Smooth muscle cell (in vitro differentiated cells): ENCODE measurements at regions not wholly inside any gene's neighbourhood (a gene's known extent, or its start where the extent isn't known, plus 50 kb on each side); places are given as distances from the start of the nearest gene placed in this dataset.

Source experiments
- DNase-seq: peaks from one replicate; lab custom pipeline; 2025; ENCODE audit not compliant: unreplicated experiment; lab: John Stamatoyannopoulos, UW
- H2AFZ ChIP-seq: fragments of 200-600 bp; sonication (generic); 2 replicates; pipeline ENCODE4 v1.6.0; 2016; ENCODE audit warnings: antibody characterized with exemption, low read depth, mild to moderate bottlenecking
- H3F3A ChIP-seq: fragments of 200-600 bp; sonication (generic); 2 replicates; pipeline ENCODE4 v1.6.0; 2017; ENCODE audit warnings: antibody characterized with exemption, low read depth
- H3K27ac ChIP-seq: fragments of 200-600 bp; sonication (generic); 2 replicates; pipeline ENCODE4 v1.5.1; 2016; ENCODE audit warnings: low read depth, mild to moderate bottlenecking
- H3K27me3 ChIP-seq: fragments of 200-600 bp; sonication (generic); 2 replicates; pipeline ENCODE4 v1.6.1; 2016; ENCODE audit warnings: low read depth, mild to moderate bottlenecking
- H3K36me3 ChIP-seq: fragments of 200-600 bp; sonication (generic); 2 replicates; pipeline ENCODE4 v1.5.1; 2016; ENCODE audit warnings: low read depth
- H3K4me1 ChIP-seq: fragments of 200-600 bp; sonication (generic); 2 replicates; pipeline ENCODE4 v1.5.1; 2016; ENCODE audit warnings: low read depth
- H3K4me2 ChIP-seq: fragments of 200-600 bp; sonication (generic); 2 replicates; pipeline ENCODE4 v1.6.0; 2016; ENCODE audit warnings: mild to moderate bottlenecking
- H3K4me3 ChIP-seq: fragments of 200-600 bp; sonication (generic); 2 replicates; pipeline ENCODE4 v1.5.1; 2016; ENCODE audit warnings: mild to moderate bottlenecking
- H3K79me2 ChIP-seq: fragments of 200-600 bp; sonication (generic); 2 replicates; pipeline ENCODE4 v1.6.0; 2016; ENCODE audit warnings: low read depth, mild to moderate bottlenecking
- H3K9ac ChIP-seq: fragments of 200-600 bp; sonication (generic); 2 replicates; pipeline ENCODE4 v1.6.0; 2016; ENCODE audit warnings: low read depth
- H3K9me3 ChIP-seq: fragments of 200-600 bp; sonication (generic); replicated peaks from 2 replicates; pipeline ENCODE4 v1.5.1; 2016; ENCODE audit warnings: low read depth
- H4K20me1 ChIP-seq: fragments of 200-600 bp; sonication (generic); 2 replicates; pipeline ENCODE4 v1.6.0; 2016; ENCODE audit warnings: low read depth
- WGBS: methylation state at CpG from one replicate; pipeline ENCODE4 v1.1.7; 2016; ENCODE audit warnings: low lambda C conversion rate; 5-methylcytosine and 5-hydroxymethylcytosine counted together
- TF ChIP-seq, protein P1 (sequence below): fragments of 200-600 bp; sonication (generic); IDR thresholded peaks from 2 replicates; pipeline ENCODE4 v1.5.1; 2017; ENCODE audit warnings: borderline replicate concordance, mild to moderate bottlenecking, antibody characterized with exemption; ENCODE audit not compliant: insufficient read depth, poor library complexity, severe bottlenecking

- H3K9ac ChIP-seq, result no peak overlapping the region
- no peaks in the 10 kb centered on the region for H3F3A ChIP-seq
- H3K36me3 ChIP-seq, result no peaks in the 10 kb centered on the region
- no peak overlapping the region for H3K4me2 ChIP-seq
- 74% methylated on average over 3 of the region's 3 CpGs for WGBS
- no peak overlapping the region for H2AFZ ChIP-seq
- H4K20me1 ChIP-seq, result no peaks in the 10 kb centered on the region
- no peak overlapping the region for H3K27ac ChIP-seq
- H3K79me2 ChIP-seq, result no peaks in the 10 kb centered on the region
- no peaks in the 10 kb centered on the region for H3K9me3 ChIP-seq
- TF ChIP-seq, protein P1, sequence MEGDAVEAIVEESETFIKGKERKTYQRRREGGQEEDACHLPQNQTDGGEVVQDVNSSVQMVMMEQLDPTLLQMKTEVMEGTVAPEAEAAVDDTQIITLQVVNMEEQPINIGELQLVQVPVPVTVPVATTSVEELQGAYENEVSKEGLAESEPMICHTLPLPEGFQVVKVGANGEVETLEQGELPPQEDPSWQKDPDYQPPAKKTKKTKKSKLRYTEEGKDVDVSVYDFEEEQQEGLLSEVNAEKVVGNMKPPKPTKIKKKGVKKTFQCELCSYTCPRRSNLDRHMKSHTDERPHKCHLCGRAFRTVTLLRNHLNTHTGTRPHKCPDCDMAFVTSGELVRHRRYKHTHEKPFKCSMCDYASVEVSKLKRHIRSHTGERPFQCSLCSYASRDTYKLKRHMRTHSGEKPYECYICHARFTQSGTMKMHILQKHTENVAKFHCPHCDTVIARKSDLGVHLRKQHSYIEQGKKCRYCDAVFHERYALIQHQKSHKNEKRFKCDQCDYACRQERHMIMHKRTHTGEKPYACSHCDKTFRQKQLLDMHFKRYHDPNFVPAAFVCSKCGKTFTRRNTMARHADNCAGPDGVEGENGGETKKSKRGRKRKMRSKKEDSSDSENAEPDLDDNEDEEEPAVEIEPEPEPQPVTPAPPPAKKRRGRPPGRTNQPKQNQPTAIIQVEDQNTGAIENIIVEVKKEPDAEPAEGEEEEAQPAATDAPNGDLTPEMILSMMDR, result peak; percentile 45
- H3K27me3 ChIP-seq, result no peaks in the 10 kb centered on the region
- H3K4me1 ChIP-seq, result no peaks in the 10 kb centered on the region
- no peak overlapping the region for H3K4me3 ChIP-seq
- no peak for DNase-seq
Observed at GRCh38 chrX:80285131-80285773, 135.0 kb upstream of the TENT5D start.

- H3K36me3 ChIP-seq, result no peaks in the 10 kb centered on the region
- no peak overlapping the region for H3K4me3 ChIP-seq
- H3F3A ChIP-seq, result no peaks in the 10 kb centered on the region
- H3K4me2 ChIP-seq, result no peak overlapping the region
- H3K27ac ChIP-seq, result no peak overlapping the region
- TF ChIP-seq, protein P1, result no peak
- no peak overlapping the region for H2AFZ ChIP-seq
- no peaks in the 10 kb centered on the region for H4K20me1 ChIP-seq
- no peaks in the 10 kb centered on the region for H3K27me3 ChIP-seq
- H3K4me1 ChIP-seq, result no peaks in the 10 kb centered on the region
- no peaks in the 10 kb centered on the region for H3K79me2 ChIP-seq
- H3K9me3 ChIP-seq, result no peaks in the 10 kb centered on the region
- no peak for DNase-seq
- no peak overlapping the region for H3K9ac ChIP-seq
Observed at GRCh38 chrX:80290834-80291233, 129.4 kb upstream of the TENT5D start.

DNA sequence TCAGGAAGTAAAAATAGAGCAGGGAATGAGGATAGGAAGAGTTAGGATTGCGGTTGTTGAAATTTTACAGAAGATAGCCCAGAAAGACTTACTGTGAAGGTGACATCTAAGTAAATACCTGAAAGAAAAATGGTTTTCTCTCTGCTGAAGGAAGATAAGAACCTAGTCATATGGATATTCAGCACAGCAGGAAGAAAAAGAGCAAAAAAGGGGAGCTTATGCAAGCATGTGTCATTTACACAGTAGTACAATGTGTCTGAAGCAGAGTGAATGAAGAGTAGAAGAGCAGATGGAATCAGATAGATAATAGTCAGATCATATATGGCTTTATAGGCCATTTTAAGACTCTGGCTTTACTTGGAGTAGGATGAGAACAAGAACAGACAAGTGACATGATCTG, 126.9 kb upstream of the TENT5D start:
- WGBS, result 93% methylated on average over 1 of the region's 1 CpG
- Histone ChIP-seq H3K36me3 (no peaks in the 10 kb centered on the region), H3K4me2 (no peak overlapping the region), H3K9ac (no peak overlapping the region), H3K4me1 (no peaks in the 10 kb centered on the region), H3K79me2 (no peaks in the 10 kb centered on the region), H4K20me1 (no peaks in the 10 kb centered on the region), H3F3A (no peaks in the 10 kb centered on the region), H2AFZ (no peak overlapping the region), H3K27ac (no peak overlapping the region), H3K9me3 (no peaks in the 10 kb centered on the region), H3K27me3 (no peaks in the 10 kb centered on the region), H3K4me3 (no peak overlapping the region)
- TF ChIP-seq, protein P1, result no peak
- DNase-seq, result no peak

DNA sequence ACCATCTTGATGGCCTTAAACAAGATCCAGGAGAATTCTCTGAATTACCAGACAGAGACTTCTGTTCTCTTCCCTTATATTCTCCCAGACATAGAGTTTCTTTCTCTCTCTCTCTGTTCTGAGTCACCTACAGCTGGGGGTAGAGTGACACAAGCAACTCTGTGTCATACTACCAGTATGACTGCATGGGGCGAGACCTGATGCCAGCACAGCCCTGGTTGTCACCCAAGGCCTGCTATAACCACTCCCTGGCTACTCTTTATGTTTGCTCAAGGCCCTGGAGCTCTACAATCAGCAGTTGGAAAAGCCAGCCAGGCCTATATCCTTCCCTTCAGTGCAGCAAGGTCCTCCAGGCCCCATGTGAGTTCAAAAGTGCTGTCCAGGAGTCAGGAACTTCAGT, 114.2 kb upstream of the TENT5D start:
- WGBS, result 61% methylated on average over 1 of the region's 1 CpG
- Histone ChIP-seq H3K9ac (no peak overlapping the region), H3K9me3 (no peaks in the 10 kb centered on the region)

More for the DNA sequence above, 114.2 kb upstream of the TENT5D start:
- DNase-seq, result no peak
- TF ChIP-seq, protein P1, result no peak
- H2AFZ ChIP-seq, result no peak overlapping the region
- no peaks in the 10 kb centered on the region for H3K4me1 ChIP-seq
- H3K36me3 ChIP-seq, result no peaks in the 10 kb centered on the region
- H3K4me2 ChIP-seq, result no peak overlapping the region
- no peak overlapping the region for H3K27ac ChIP-seq
- no peaks in the 10 kb centered on the region for H4K20me1 ChIP-seq
- H3K4me3 ChIP-seq, result no peak overlapping the region
- no peaks in the 10 kb centered on the region for H3K79me2 ChIP-seq
- H3F3A ChIP-seq, result no peaks in the 10 kb centered on the region
- H3K27me3 ChIP-seq, result no peaks in the 10 kb centered on the region
